Spinal cord (tissue), 9 donors: ENCODE measurements at regions not wholly inside any gene's neighbourhood (a gene's known extent, or its start where the extent isn't known, plus 50 kb on each side); places are given as distances from the start of the nearest gene placed in this dataset.
"Not testable (repeated sequence)": the region's sequence is repeated elsewhere in the genome, so short reads cannot be mapped to it uniquely, and the experiment has no call there.

Experiments used
- DNase-seq, 6 donors: peaks; one replicate each; pipeline versions ENCODE4 v3.0.0 to v3.0.0-alpha.2; 2013 to 2015; ENCODE audit warnings: low spot score in 6 of 6, low read depth in 4 of 6
- H3K27ac ChIP-seq: one replicate; pipeline ENCODE4 v1.5.1; 2013; ENCODE audit warnings: low read depth, low read length, control low read depth
- H3K27me3 ChIP-seq: one replicate; pipeline ENCODE4 v1.6.1; 2013; ENCODE audit warnings: low read length; ENCODE audit not compliant: control insufficient read depth, insufficient read depth
- H3K36me3 ChIP-seq: one replicate; pipeline ENCODE4 v1.6.1; 2013; ENCODE audit warnings: low read length; ENCODE audit not compliant: control insufficient read depth, insufficient read depth
- H3K4me1 ChIP-seq: one replicate; pipeline ENCODE4 v1.6.1; 2013; ENCODE audit warnings: low read length; ENCODE audit not compliant: control insufficient read depth, insufficient read depth
- H3K4me3 ChIP-seq: one replicate; pipeline ENCODE4 v1.5.1; 2013; ENCODE audit warnings: low read depth, low read length, control low read depth
- H3K9me3 ChIP-seq: one replicate; pipeline ENCODE4 v1.6.1; 2013; ENCODE audit warnings: low read length; ENCODE audit not compliant: control insufficient read depth, insufficient read depth
- WGBS: methylation state at CpG from one replicate; pipeline ENCODE4 v1.1.5; 2013; ENCODE audit warnings: missing lambda C conversion rate; ENCODE audit not compliant: insufficient coverage; 5-methylcytosine and 5-hydroxymethylcytosine counted together
- donor health status: healthy.

GRCh38 chr4:49117951-49118350, 131.9 kb downstream of the CWH43 start:
- not testable (repeated sequence) for H3K4me1 ChIP-seq, H3K4me3 ChIP-seq, H3K36me3 ChIP-seq, H3K27me3 ChIP-seq, H3K27ac ChIP-seq
- 76% methylated on average over 7 of the region's 7 CpGs for WGBS
- H3K9me3 ChIP-seq = peaks cover 25% of the 10 kb centered on the region
- DNase-seq = peak in 1 of 6 donors; percentile 24

- peaks cover 22% of the 10 kb centered on the region for H3K9me3 ChIP-seq
- H3K4me3 ChIP-seq, H3K36me3 ChIP-seq, H3K27me3 ChIP-seq, H3K27ac ChIP-seq, H3K4me1 ChIP-seq: not testable (repeated sequence)
- peak in 2 of 6 donors; percentile 17 to 20 for DNase-seq
- 56% methylated on average over 16 of the region's 16 CpGs for WGBS
Measured at GRCh38 chr4:49118379-49119212, 132.5 kb downstream of the CWH43 start.

- 56% methylated on average over 8 of the region's 8 CpGs for WGBS
- H3K36me3 ChIP-seq, H3K27me3 ChIP-seq, H3K4me1 ChIP-seq, H3K4me3 ChIP-seq, H3K27ac ChIP-seq: not testable (repeated sequence)
- DNase-seq = peak in 1 of 6 donors; percentile 33
- peaks cover 21% of the 10 kb centered on the region for H3K9me3 ChIP-seq
Measured at GRCh38 chr4:49119345-49119744, 133.3 kb downstream of the CWH43 start.

GRCh38 chr4:49120042-49120779, 134.1 kb downstream of the CWH43 start:
- not testable (repeated sequence) for H3K27ac ChIP-seq, H3K4me3 ChIP-seq, H3K27me3 ChIP-seq, H3K36me3 ChIP-seq, H3K4me1 ChIP-seq
- H3K9me3 ChIP-seq = peaks cover 22% of the 10 kb centered on the region
- peak in 2 of 6 donors; percentile 47 to 49 for DNase-seq
- WGBS = 60% methylated on average over 15 of the region's 15 CpGs

- not testable (repeated sequence) for H3K4me3 ChIP-seq, H3K4me1 ChIP-seq, H3K27ac ChIP-seq, H3K36me3 ChIP-seq, H3K27me3 ChIP-seq
- peaks cover 22% of the 10 kb centered on the region for H3K9me3 ChIP-seq
- peak in 4 of 6 donors; percentile 47 to 77 (median 70) for DNase-seq
- 60% methylated on average over 8 of the region's 10 CpGs for WGBS
Measured at GRCh38 chr4:49120804-49121203, 134.7 kb downstream of the CWH43 start.

GRCh38 chr4:49126443-49126842, 140.4 kb downstream of the CWH43 start:
- not testable (repeated sequence) for H3K27me3 ChIP-seq, H3K4me3 ChIP-seq, H3K36me3 ChIP-seq, H3K27ac ChIP-seq, H3K4me1 ChIP-seq, DNase-seq, H3K9me3 ChIP-seq
- WGBS = no CpG with 5 or more reads among the region's 9 CpGs

DNA sequence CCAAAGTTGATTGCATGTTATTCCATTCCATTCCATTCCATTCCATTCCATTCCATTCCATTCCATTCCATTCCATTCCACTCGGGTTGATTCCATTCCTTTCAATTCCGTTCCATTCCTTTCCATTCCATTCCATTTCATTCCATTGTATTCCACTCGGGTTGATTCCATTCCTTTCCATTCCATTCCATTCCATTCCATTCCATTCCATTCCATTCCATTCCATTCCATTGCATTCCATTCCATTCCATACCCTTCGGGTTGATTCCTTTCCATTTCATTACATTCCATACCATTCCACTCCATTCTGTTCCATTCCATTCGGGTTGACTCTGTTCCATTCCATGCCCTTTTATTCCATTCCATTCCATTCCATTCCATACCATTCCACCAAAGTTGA, 140.8 kb downstream of the CWH43 start:
- not testable (repeated sequence) for H3K27ac ChIP-seq, H3K4me3 ChIP-seq, H3K27me3 ChIP-seq, H3K36me3 ChIP-seq, DNase-seq, H3K9me3 ChIP-seq, H3K4me1 ChIP-seq
- WGBS = no CpG with 5 or more reads among the region's 5 CpGs

DNA sequence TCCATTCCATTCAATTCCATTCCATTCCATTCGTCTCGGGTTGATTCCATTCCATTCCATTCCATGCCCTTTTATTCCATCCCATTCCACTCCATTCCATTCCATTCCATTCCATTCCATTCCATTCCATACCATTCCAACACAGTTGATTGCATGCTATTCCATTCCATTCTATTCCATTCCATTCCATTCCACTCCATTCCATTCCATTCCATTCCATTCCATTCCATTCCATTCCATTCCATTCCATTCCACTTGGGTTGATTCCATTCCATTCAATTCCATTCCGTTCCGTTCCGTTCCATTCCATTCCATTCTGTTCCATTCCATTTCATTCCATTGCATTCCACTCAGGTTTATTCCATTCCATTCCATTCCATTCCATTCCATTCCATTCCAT, 143.3 kb downstream of the CWH43 start:
- not testable (repeated sequence) for H3K4me3 ChIP-seq, H3K36me3 ChIP-seq, H3K27ac ChIP-seq, H3K27me3 ChIP-seq, H3K4me1 ChIP-seq, DNase-seq, H3K9me3 ChIP-seq
- no CpG with 5 or more reads among the region's 5 CpGs for whole genome bisulfite sequencing

DNA sequence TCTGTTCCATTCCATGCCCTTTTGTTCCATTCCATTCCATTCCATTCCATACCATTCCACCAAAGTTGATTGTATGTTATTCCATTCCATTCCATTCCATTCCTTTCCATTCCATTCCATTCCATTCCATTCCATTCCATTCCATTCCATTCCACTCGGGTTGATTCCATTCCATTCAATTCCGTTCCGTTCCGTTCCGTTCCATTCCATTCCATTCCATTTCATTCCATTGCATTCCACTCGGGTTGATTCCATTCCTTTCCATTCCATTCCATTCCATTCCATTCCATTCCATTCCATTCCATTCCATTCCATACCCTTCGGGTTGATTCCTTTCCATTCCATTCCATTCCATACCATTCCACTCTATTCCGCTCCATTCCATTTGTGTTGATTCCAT, 143.8 kb downstream of the CWH43 start:
- not testable (repeated sequence) for H3K27me3 ChIP-seq, DNase-seq

DNA sequence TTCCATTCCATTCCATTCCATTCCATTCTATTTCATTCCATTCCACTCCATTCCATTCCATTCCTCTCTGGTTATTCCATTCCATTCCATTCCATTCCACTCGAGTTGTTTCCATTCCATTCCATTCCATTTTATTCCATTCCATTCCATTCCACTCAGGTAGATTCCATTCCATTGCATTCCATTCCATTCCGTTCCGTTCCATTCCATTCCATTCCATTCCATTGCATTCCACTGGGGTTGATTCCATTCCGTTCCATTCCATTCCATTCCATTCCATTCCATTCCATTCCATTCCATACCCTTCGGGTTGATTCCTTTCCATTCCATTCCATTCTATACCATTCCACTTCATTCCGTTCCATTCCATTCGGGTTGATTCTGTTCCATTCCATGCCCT, 144.6 kb downstream of the CWH43 start:
- not testable (repeated sequence) for H3K27ac ChIP-seq, DNase-seq, H3K4me3 ChIP-seq, H3K9me3 ChIP-seq, H3K4me1 ChIP-seq, H3K36me3 ChIP-seq, H3K27me3 ChIP-seq
- WGBS = no CpG with 5 or more reads among the region's 7 CpGs

More for the DNA sequence above, 143.8 kb downstream of the CWH43 start:
- H3K9me3 ChIP-seq, H3K36me3 ChIP-seq, H3K4me1 ChIP-seq, H3K27ac ChIP-seq, H3K4me3 ChIP-seq: not testable (repeated sequence)
- WGBS = no CpG with 5 or more reads among the region's 8 CpGs
